PFSK-1 (cell line): ENCODE measurements at regions not wholly inside any gene's neighbourhood (a gene's known extent, or its start where the extent isn't known, plus 50 kb on each side); places are given as distances from the start of the nearest gene placed in this dataset.

ENCODE experiments used
- POLR2AphosphoS5 ChIP-seq: IDR thresholded peaks from 2 replicates; pipeline ENCODE4 v1.6.1; 2012; ENCODE audit warnings: low read depth, mild to moderate bottlenecking, control low read depth, low read length, moderate library complexity
- TAF1 ChIP-seq: IDR thresholded peaks from 2 replicates; pipeline ENCODE4 v1.6.1; 2012; ENCODE audit warnings: low read length, control low read depth, borderline replicate concordance; ENCODE audit not compliant: insufficient read depth

GRCh38 chr7:125899577-125899976, 970.0 kb upstream of the POT1 start:
- TF ChIP-seq POLR2AphosphoS5 (no peak), TAF1 (no peak)
